Calu3 (cell line): ENCODE measurements at regions not wholly inside any gene's neighbourhood (a gene's known extent, or its start where the extent isn't known, plus 50 kb on each side); places are given as distances from the start of the nearest gene placed in this dataset.
"Not testable (repeated sequence)": the region's sequence is repeated elsewhere in the genome, so short reads cannot be mapped to it uniquely, and the experiment has no call there.

Experiments
- BruUV-seq: library from RNA; stranded (reverse); fragments of 400-500 nt; replicated peaks from 2 replicates; lab custom pipeline; 2021; lab: Mats Ljungman, UMichigan
- CTCF ChIA-PET: fragments of 300-600 bp; sonication (Branson Sonifier 250); formaldehyde crosslinking; loops from one replicate; lab custom pipeline; 2022; ENCODE audit warnings: antibody characterized with exemption; lab: Charles Lee
- DNase-seq: peaks from one replicate; pipeline ENCODE4 v3.0.0; 2022
- H3K27ac Mint-ChIP-seq: one replicate; pipeline ENCODE4 v1.8.0; 2022; ENCODE audit warnings: mixed read lengths; ENCODE audit not compliant: unreplicated experiment
- H3K27me3 Mint-ChIP-seq: one replicate; pipeline ENCODE4 v1.8.0; 2022; ENCODE audit warnings: mixed read lengths; ENCODE audit not compliant: unreplicated experiment
- H3K36me3 Mint-ChIP-seq: one replicate; pipeline ENCODE4 v1.8.0; 2022; ENCODE audit warnings: mild to moderate bottlenecking, moderate library complexity, mixed read lengths; ENCODE audit not compliant: insufficient read depth, unreplicated experiment
- H3K4me1 Mint-ChIP-seq: one replicate; pipeline ENCODE4 v1.8.0; 2022; ENCODE audit warnings: mild to moderate bottlenecking, low read depth, mixed read lengths; ENCODE audit not compliant: unreplicated experiment
- H3K4me3 Mint-ChIP-seq: one replicate; pipeline ENCODE4 v1.8.0; 2022; ENCODE audit warnings: mild to moderate bottlenecking, low read depth, moderate library complexity, mixed read lengths; ENCODE audit not compliant: unreplicated experiment
- H3K9me3 Mint-ChIP-seq: one replicate; pipeline ENCODE4 v1.8.0; 2022; ENCODE audit warnings: low read depth, mixed read lengths; ENCODE audit not compliant: unreplicated experiment
- CTCF ChIP-seq: fragments of 200-600 bp; IDR thresholded peaks from one replicate; pipeline ENCODE4 v1.8.0; 2022; ENCODE audit warnings: antibody characterized with exemption; ENCODE audit not compliant: unreplicated experiment
- intact Hi-C: fragments of 100-400 bp; cut with micrococcal nuclease; formaldehyde crosslinking; loops from one replicate; pipeline ENCODE4 v1.10.0; 2022; ENCODE audit not compliant: unreplicated experiment

- no peaks in the 10 kb centered on the region for H3K9me3 Mint-ChIP-seq
- TF ChIP-seq CTCF, result no peak
- no peaks in the 10 kb centered on the region for H3K36me3 Mint-ChIP-seq
- CTCF ChIA-PET, result no interaction called here
- no TSS peak for BruUV-seq
- no peak for DNase-seq
- intact Hi-C loops, result no loop called here
- H3K27me3 Mint-ChIP-seq, result no peaks in the 10 kb centered on the region
- H3K4me3 Mint-ChIP-seq, result no peak overlapping the region
- no peak overlapping the region for H3K27ac Mint-ChIP-seq
- no peaks in the 10 kb centered on the region for H3K4me1 Mint-ChIP-seq
Measured at GRCh38 chr2:67186871-67187270, 210.3 kb upstream of the ETAA1 start.

- CTCF ChIA-PET, H3K27me3 Mint-ChIP-seq, BruUV-seq, H3K4me3 Mint-ChIP-seq, H3K9me3 Mint-ChIP-seq, intact Hi-C loops, H3K27ac Mint-ChIP-seq, H3K4me1 Mint-ChIP-seq, H3K36me3 Mint-ChIP-seq, DNase-seq: not testable (repeated sequence)
Measured at GRCh38 chr2:67195327-67195726, 201.8 kb upstream of the ETAA1 start.

GRCh38 chr2:67201521-67201920 is 195.6 kb upstream of the ETAA1 start:
- no peaks in the 10 kb centered on the region for H3K36me3 Mint-ChIP-seq
- intact Hi-C loops, result no loop called here

GRCh38 chr2:67204349-67204748 is 192.8 kb upstream of the ETAA1 start:
- no TSS peak for BruUV-seq
- no peak for DNase-seq
- H3K27ac Mint-ChIP-seq, result no peak overlapping the region
- H3K4me1 Mint-ChIP-seq, result no peaks in the 10 kb centered on the region
- H3K27me3 Mint-ChIP-seq, result no peaks in the 10 kb centered on the region
- CTCF ChIA-PET, result no interaction called here
- no peak overlapping the region for H3K4me3 Mint-ChIP-seq
- H3K36me3 Mint-ChIP-seq, result no peaks in the 10 kb centered on the region
- no peaks in the 10 kb centered on the region for H3K9me3 Mint-ChIP-seq
- intact Hi-C loops, result no loop called here
- no peak for TF ChIP-seq CTCF

More at GRCh38 chr2:67201521-67201920, 195.6 kb upstream of the ETAA1 start:
- no peaks in the 10 kb centered on the region for H3K27me3 Mint-ChIP-seq
- TF ChIP-seq CTCF, result no peak
- H3K9me3 Mint-ChIP-seq, result no peaks in the 10 kb centered on the region
- no peaks in the 10 kb centered on the region for H3K4me1 Mint-ChIP-seq
- DNase-seq, result no peak
- no peak overlapping the region for H3K27ac Mint-ChIP-seq
- no peak overlapping the region for H3K4me3 Mint-ChIP-seq
- CTCF ChIA-PET, result no interaction called here
- no TSS peak for BruUV-seq

GRCh38 chr2:67208887-67209500 is 188.1 kb upstream of the ETAA1 start:
- Mint-ChIP-seq H3K9me3 (no peaks in the 10 kb centered on the region), H3K36me3 (no peaks in the 10 kb centered on the region), H3K4me3 (no peak overlapping the region), H3K27ac (no peak overlapping the region), H3K27me3 (no peaks in the 10 kb centered on the region), H3K4me1 (peaks cover 5% of the 10 kb centered on the region)
- CTCF ChIA-PET, result no interaction called here
- BruUV-seq, result no TSS peak
- no peak for DNase-seq
- TF ChIP-seq CTCF, result no peak
- intact Hi-C loops, result no loop called here
